Naive B cell (primary cell): ENCODE measurements at regions not wholly inside any gene's neighbourhood (a gene's known extent, or its start where the extent isn't known, plus 50 kb on each side); places are given as distances from the start of the nearest gene placed in this dataset.

Source experiments
- ATAC-seq, 2 donors: fragments of 150-1000 bp; cut with Tn5 transposase; 2 replicates each; pipeline ENCODE4 v1.10.0; 2021; ENCODE audit warnings: low read depth in 2 of 2, mild to moderate bottlenecking in 2 of 2, moderate library complexity in 2 of 2
- DNase-seq: peaks from one replicate; pipeline ENCODE4 v3.0.0; 2022
- H3K27ac Mint-ChIP-seq, 6 donors: one replicate each; pipeline ENCODE4 v1.8.0; 2020 to 2022; ENCODE audit warnings: mild to moderate bottlenecking in 6 of 6, mixed read lengths in 6 of 6, moderate library complexity in 5 of 6, inconsistent platforms in 2 of 6
- H3K27me3 Mint-ChIP-seq, 3 donors: one replicate each; pipeline ENCODE4 v1.8.0; 2021 to 2022; ENCODE audit warnings: mixed read lengths in 3 of 3, mild to moderate bottlenecking in 1 of 3
- H3K36me3 Mint-ChIP-seq, 2 donors: one replicate each; pipeline ENCODE4 v1.8.0; 2020 to 2022; ENCODE audit warnings: mixed read lengths in 2 of 2, inconsistent platforms in 1 of 2, mild to moderate bottlenecking in 1 of 2
- H3K4me1 Mint-ChIP-seq, 3 donors: one replicate each; pipeline ENCODE4 v1.8.0; 2020 to 2022; ENCODE audit warnings: mixed read lengths in 3 of 3, inconsistent platforms in 1 of 3, mild to moderate bottlenecking in 1 of 3, moderate library complexity in 1 of 3
- H3K4me3 Mint-ChIP-seq, 8 donors: one replicate each; pipeline ENCODE4 v1.8.0; 2020 to 2022; ENCODE audit warnings: mild to moderate bottlenecking in 8 of 8, mixed read lengths in 8 of 8, moderate library complexity in 8 of 8, inconsistent platforms in 2 of 8
- H3K9me3 Mint-ChIP-seq, 7 donors: one replicate each; pipeline ENCODE4 v1.8.0; 2020 to 2022; ENCODE audit warnings: mixed read lengths in 7 of 7, mild to moderate bottlenecking in 5 of 7, inconsistent platforms in 2 of 7, moderate library complexity in 1 of 7

- Mint-ChIP-seq H3K4me1 (no peaks in the 10 kb centered on the region), H3K9me3 (peaks cover 0 to 3% (median 2%) of the 10 kb centered on the region in 7 donors), H3K4me3 (no peak overlapping the region), H3K27me3 (no peaks in the 10 kb centered on the region), H3K27ac (no peak overlapping the region), H3K36me3 (no peaks in the 10 kb centered on the region)
- DNase-seq (no peak), ATAC-seq (no peak)
Observed at GRCh38 chr4:137609718-137610430, 77.6 kb upstream of the PCDH18 start.

- H3K27ac Mint-ChIP-seq: no peak overlapping the region
- H3K27me3 Mint-ChIP-seq: no peaks in the 10 kb centered on the region
- no peak overlapping the region for H3K4me3 Mint-ChIP-seq
- no peak for DNase-seq
- H3K36me3 Mint-ChIP-seq: no peaks in the 10 kb centered on the region
- no peak for ATAC-seq
- H3K9me3 Mint-ChIP-seq: peaks cover 0 to 4% (median 2%) of the 10 kb centered on the region in 7 donors
- H3K4me1 Mint-ChIP-seq: no peaks in the 10 kb centered on the region
Observed at GRCh38 chr4:137608085-137608484, 75.8 kb upstream of the PCDH18 start.

GRCh38 chr4:137602436-137602835 lies 70.1 kb upstream of the PCDH18 start:
- DNase-seq (no peak), ATAC-seq (no peak)
- Mint-ChIP-seq H3K4me1 (no peaks in the 10 kb centered on the region), H3K27me3 (no peaks in the 10 kb centered on the region), H3K27ac (no peak overlapping the region), H3K9me3 (peaks cover 0 to 4% (median 0%) of the 10 kb centered on the region in 7 donors), H3K36me3 (no peaks in the 10 kb centered on the region), H3K4me3 (no peak overlapping the region)

- DNase-seq (no peak), ATAC-seq (no peak)
- Mint-ChIP-seq H3K9me3 (peaks cover 0 to 4% (median 0%) of the 10 kb centered on the region in 7 donors), H3K4me1 (no peaks in the 10 kb centered on the region), H3K4me3 (no peak overlapping the region), H3K27ac (no peak overlapping the region), H3K36me3 (no peaks in the 10 kb centered on the region), H3K27me3 (no peaks in the 10 kb centered on the region)
Observed at GRCh38 chr4:137601934-137602333, 69.6 kb upstream of the PCDH18 start.

GRCh38 chr4:137599734-137600133 lies 67.4 kb upstream of the PCDH18 start:
- Mint-ChIP-seq H3K36me3 (no peaks in the 10 kb centered on the region), H3K9me3 (peaks cover 0 to under 1% (median 0%) of the 10 kb centered on the region in 7 donors), H3K27me3 (no peaks in the 10 kb centered on the region), H3K4me1 (no peaks in the 10 kb centered on the region), H3K27ac (no peak overlapping the region), H3K4me3 (no peak overlapping the region)
- ATAC-seq (no peak), DNase-seq (no peak)

GRCh38 chr4:137597752-137598430 lies 65.6 kb upstream of the PCDH18 start:
- Mint-ChIP-seq H3K27me3 (no peaks in the 10 kb centered on the region), H3K27ac (no peak overlapping the region), H3K9me3 (peaks cover 0 to 4% (median 0%) of the 10 kb centered on the region in 7 donors), H3K4me1 (no peaks in the 10 kb centered on the region), H3K4me3 (no peak overlapping the region), H3K36me3 (no peaks in the 10 kb centered on the region)
- DNase-seq (no peak), ATAC-seq (no peak)

GRCh38 chr4:137587796-137588195 lies 55.5 kb upstream of the PCDH18 start:
- no peaks in the 10 kb centered on the region for H3K4me1 Mint-ChIP-seq
- ATAC-seq: no peak
- no peaks in the 10 kb centered on the region for H3K36me3 Mint-ChIP-seq
- DNase-seq: no peak
- H3K27ac Mint-ChIP-seq: no peak overlapping the region
- no peaks in the 10 kb centered on the region for H3K27me3 Mint-ChIP-seq
- no peak overlapping the region for H3K4me3 Mint-ChIP-seq
- peaks cover 0 to 5% (median 0%) of the 10 kb centered on the region in 7 donors for H3K9me3 Mint-ChIP-seq

- no peak for DNase-seq
- H3K36me3 Mint-ChIP-seq: no peaks in the 10 kb centered on the region
- no peak overlapping the region for H3K27ac Mint-ChIP-seq
- H3K4me3 Mint-ChIP-seq: no peak overlapping the region
- ATAC-seq: no peak
- H3K4me1 Mint-ChIP-seq: no peaks in the 10 kb centered on the region
- H3K27me3 Mint-ChIP-seq: no peaks in the 10 kb centered on the region
- H3K9me3 Mint-ChIP-seq: peaks cover 0 to 2% (median 0%) of the 10 kb centered on the region in 7 donors
Observed at GRCh38 chr4:137583671-137584070, 51.4 kb upstream of the PCDH18 start.
